GM12878 (cell line): ENCODE measurements at regions not wholly inside any gene's neighbourhood (a gene's known extent, or its start where the extent isn't known, plus 50 kb on each side); places are given as distances from the start of the nearest gene placed in this dataset.

Source experiments
- ATAC-seq: fragments of 200-7000 bp; cut with Tn5 transposase; 3 replicates; pipeline ENCODE4 v1.9.1; 2020; ENCODE audit warnings: mild to moderate bottlenecking, moderate library complexity
- BruUV-seq: library from RNA; stranded (reverse); fragments of 400-500 nt; replicated peaks from 2 replicates; lab custom pipeline; 2021; lab: Mats Ljungman, UMichigan
- CTCF ChIA-PET: fragments of 300-600 bp; sonication (Branson Sonifier 250); formaldehyde crosslinking; extraction: SDS; loops from one replicate; lab custom pipeline; 2021; ENCODE audit warnings: inconsistent platforms; lab: Yijun Ruan, JAX
- POLR2A ChIA-PET: fragments of 350-600 bp; formaldehyde crosslinking; extraction: SDS; loops from one replicate; lab custom pipeline; 2021; ENCODE audit warnings: inconsistent platforms; lab: Charles Lee
- RAD21 ChIA-PET: fragments of 300-600 bp; sonication (Branson Sonifier 250); formaldehyde crosslinking; loops from one replicate; lab custom pipeline; 2023; ENCODE audit warnings: antibody characterized with exemption; ENCODE audit not compliant: unreplicated experiment; lab: Charles Lee
- SMC1A ChIA-PET: fragments of 300-600 bp; sonication (Branson Sonifier 250); formaldehyde crosslinking; loops from one replicate; lab custom pipeline; 2023; ENCODE audit not compliant: unreplicated experiment, uncharacterized antibody; lab: Charles Lee
- DNase-seq: peaks from one replicate; pipeline ENCODE4 v3.0.0-alpha.2; 2011; ENCODE audit warnings: low read depth, low spot score
- FAIRE-seq: peaks from 3 replicates; lab custom pipeline; 2011; peaks lifted over from hg19 to GRCh38; lab: Jason Lieb, UNC
- H2AFZ ChIP-seq: 2 replicates; pipeline ENCODE4 v1.6.0; 2011; ENCODE audit warnings: low read depth, low read length, control low read depth; ENCODE audit not compliant: control insufficient read depth
- H3K27ac ChIP-seq: 2 replicates; pipeline ENCODE4 v1.5.1; 2011; ENCODE audit warnings: control low read depth; ENCODE audit not compliant: control insufficient read depth, insufficient read depth
- H3K27me3 ChIP-seq, 2 experiments: replicated peaks in 1 of 2; 2 replicates each; pipeline versions ENCODE4 v1.6.0 to v1.6.1; 2011; ENCODE audit warnings: low read length in 1 of 2; ENCODE audit not compliant: control insufficient read depth in 2 of 2, insufficient read depth in 2 of 2
- H3K36me3 ChIP-seq, 2 experiments: 2 replicates each; pipeline ENCODE4 v1.5.1; 2011; ENCODE audit warnings: low read length in 1 of 2; ENCODE audit not compliant: control insufficient read depth in 2 of 2, insufficient read depth in 2 of 2
- H3K4me1 ChIP-seq: 2 replicates; pipeline ENCODE4 v1.6.1; 2011; ENCODE audit warnings: mild to moderate bottlenecking, low read length, moderate library complexity, mixed read lengths; ENCODE audit not compliant: control insufficient read depth, insufficient read depth
- H3K4me2 ChIP-seq: 2 replicates; pipeline ENCODE4 v1.6.0; 2011; ENCODE audit warnings: control low read depth; ENCODE audit not compliant: control insufficient read depth, insufficient read depth
- H3K4me3 ChIP-seq: fragments of 200-600 bp; sonication (generic); 2 replicates; pipeline ENCODE4 v1.5.1; 2016
- H3K79me2 ChIP-seq: 2 replicates; pipeline ENCODE4 v1.6.0; 2011; ENCODE audit warnings: low read length; ENCODE audit not compliant: control insufficient read depth, insufficient read depth
- H3K9ac ChIP-seq: 2 replicates; pipeline ENCODE4 v1.8.0; 2011; ENCODE audit warnings: low read length, control low read depth, mixed read lengths; ENCODE audit not compliant: control insufficient read depth, insufficient read depth
- H3K9me3 ChIP-seq: replicated peaks from 3 replicates; pipeline ENCODE4 v1.5.1; 2011; ENCODE audit warnings: mild to moderate bottlenecking, low read length; ENCODE audit not compliant: control insufficient read depth, insufficient read depth
- H4K20me1 ChIP-seq: 2 replicates; pipeline ENCODE4 v1.6.0; 2011; ENCODE audit not compliant: control insufficient read depth, insufficient read depth
- ATF7 ChIP-seq: fragments of 450-650 bp; IDR thresholded peaks from 2 replicates; pipeline ENCODE4 v1.6.1; 2016; ENCODE audit warnings: low read depth, mild to moderate bottlenecking
- EGR1 ChIP-seq, 2 experiments: IDR thresholded peaks; 1 replicate in 1 of 2; 2 replicates in 1 of 2; pipeline ENCODE4 v1.6.1; 2011 to 2012; ENCODE audit warnings: low read depth in 2 of 2, low read length in 2 of 2, borderline replicate concordance in 1 of 2, mild to moderate bottlenecking in 1 of 2, moderate library complexity in 1 of 2
- FOS ChIP-seq: IDR thresholded peaks from 3 replicates; pipeline ENCODE4 v1.6.1; 2011; ENCODE audit warnings: borderline replicate concordance; ENCODE audit not compliant: insufficient read length; ENCODE audit errors: extremely low read depth
- HDAC6 ChIP-seq: fragments of 200-600 bp; sonication (generic); IDR thresholded peaks from one replicate; pipeline ENCODE4 v1.8.0; 2017; ENCODE audit warnings: antibody characterized with exemption; ENCODE audit not compliant: unreplicated experiment
- KAT2A ChIP-seq: conservative IDR thresholded peaks from 2 replicates; pipeline ENCODE4 v1.6.1; 2011; ENCODE audit warnings: low read depth, low read length; ENCODE audit not compliant: control insufficient read depth
- MEF2B ChIP-seq: fragments of 450-650 bp; IDR thresholded peaks from 2 replicates; pipeline ENCODE4 v1.6.1; 2018; ENCODE audit warnings: mild to moderate bottlenecking, moderate library complexity; ENCODE audit not compliant: partially characterized antibody, poor library complexity, severe bottlenecking
- MLLT1 ChIP-seq: fragments of 450-650 bp; IDR thresholded peaks from 2 replicates; pipeline ENCODE4 v1.6.1; 2016; ENCODE audit warnings: mild to moderate bottlenecking
- PRDM15 ChIP-seq: fragments of 450-650 bp; formaldehyde crosslinking; IDR thresholded peaks from 2 replicates; pipeline ENCODE4 v1.4.0; 2020; ENCODE audit warnings: mild to moderate bottlenecking, moderate library complexity
- RELA ChIP-seq: fragments of 450-650 bp; IDR thresholded peaks from 2 replicates; pipeline ENCODE4 v1.8.0; 2014; ENCODE audit warnings: borderline replicate concordance; ENCODE audit not compliant: partially characterized antibody
- ZBTB33 ChIP-seq: fragments of 450-650 bp; IDR thresholded peaks from 2 replicates; pipeline ENCODE4 v1.6.1; 2017; ENCODE audit warnings: mild to moderate bottlenecking
- ZNF207 ChIP-seq: fragments of 450-650 bp; IDR thresholded peaks from 2 replicates; pipeline ENCODE4 v1.6.1; 2014; ENCODE audit warnings: antibody characterized with exemption, mild to moderate bottlenecking, borderline replicate concordance
- WGBS: methylation state at CpG from one replicate; pipeline ENCODE4 v1.1.6; 2016; ENCODE audit warnings: low lambda C conversion rate; ENCODE audit not compliant: insufficient replicate concordance, insufficient coverage; ENCODE audit errors: missing lambda C conversion rate; 5-methylcytosine and 5-hydroxymethylcytosine counted together
- in situ Hi-C: fragments of 300-500 bp; cut with MboI; formaldehyde crosslinking; loops from 9 replicates; pipeline ENCODE4 v1.14.3; 2018; ENCODE audit warnings: mixed read lengths
- intact Hi-C: fragments of 100-400 bp; cut with micrococcal nuclease; formaldehyde crosslinking; loops from one replicate; pipeline ENCODE4 v1.14.2; 2022; ENCODE audit not compliant: unreplicated experiment

- TF ChIP-seq PRDM15 (CRISPR knock-in tag) (no peak), MEF2B (no peak), RELA (no peak)
- TF ChIP-seq, all 136 proteins: peak for 0
These were observed 67.4 kb upstream of the CPEB2 start (continued) for GRCh38 chr4:14934704-14935390.

GRCh38 chr4:14943749-14944148 is 58.5 kb upstream of the CPEB2 start:
- Histone ChIP-seq H3K27ac (no peak overlapping the region), H3K9ac (no peak overlapping the region), H3K79me2 (no peaks in the 10 kb centered on the region), H3K9me3 (no peaks in the 10 kb centered on the region), H3K4me3 (no peak overlapping the region), H3K4me2 (no peak overlapping the region), H3K4me1 (no peaks in the 10 kb centered on the region), H3K27me3 (no peaks in the 10 kb centered on the region), H4K20me1 (no peaks in the 10 kb centered on the region), H3K36me3 (no peaks in the 10 kb centered on the region), H2AFZ (no peak overlapping the region)
- no TSS peak for BruUV-seq
- POLR2A ChIA-PET: no interaction called here
- RAD21 ChIA-PET: no interaction called here
- intact Hi-C loops: no loop called here
- no peak for DNase-seq
- SMC1A ChIA-PET: no interaction called here
- in situ Hi-C loops: no loop called here
- no peak for FAIRE-seq
- 39% methylated on average over 7 of the region's 7 CpGs for WGBS
- no peak for ATAC-seq
- CTCF ChIA-PET: no interaction called here
- TF ChIP-seq ZNF207 (no peak), HDAC6 (no peak), KAT2A (no peak), ATF7 (no peak), EGR1 (IDR thresholded peaks at IDR 0.05; ENCODE audit: borderline replicate concordance in 1 of 2, low read depth in 2 of 2, low read length in 2 of 2) (no peak), FOS (no peak), MLLT1 (no peak), ZBTB33 (no peak)
